ENCODE measurements at regions not wholly inside any gene's neighbourhood (a gene's known extent, or its start where the extent isn't known, plus 50 kb on each side); places are given as distances from the start of the nearest gene placed in this dataset.

GRCh38 chr9:118575341-118576070 lies 793.7 kb downstream of the BRINP1 start:
- TF ChIP-seq, protein P1, sequence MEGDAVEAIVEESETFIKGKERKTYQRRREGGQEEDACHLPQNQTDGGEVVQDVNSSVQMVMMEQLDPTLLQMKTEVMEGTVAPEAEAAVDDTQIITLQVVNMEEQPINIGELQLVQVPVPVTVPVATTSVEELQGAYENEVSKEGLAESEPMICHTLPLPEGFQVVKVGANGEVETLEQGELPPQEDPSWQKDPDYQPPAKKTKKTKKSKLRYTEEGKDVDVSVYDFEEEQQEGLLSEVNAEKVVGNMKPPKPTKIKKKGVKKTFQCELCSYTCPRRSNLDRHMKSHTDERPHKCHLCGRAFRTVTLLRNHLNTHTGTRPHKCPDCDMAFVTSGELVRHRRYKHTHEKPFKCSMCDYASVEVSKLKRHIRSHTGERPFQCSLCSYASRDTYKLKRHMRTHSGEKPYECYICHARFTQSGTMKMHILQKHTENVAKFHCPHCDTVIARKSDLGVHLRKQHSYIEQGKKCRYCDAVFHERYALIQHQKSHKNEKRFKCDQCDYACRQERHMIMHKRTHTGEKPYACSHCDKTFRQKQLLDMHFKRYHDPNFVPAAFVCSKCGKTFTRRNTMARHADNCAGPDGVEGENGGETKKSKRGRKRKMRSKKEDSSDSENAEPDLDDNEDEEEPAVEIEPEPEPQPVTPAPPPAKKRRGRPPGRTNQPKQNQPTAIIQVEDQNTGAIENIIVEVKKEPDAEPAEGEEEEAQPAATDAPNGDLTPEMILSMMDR (IDR thresholded peaks at IDR 0.05): no peak
- no peak for TF ChIP-seq POLR2A (IDR thresholded peaks at IDR 0.05)
- TF ChIP-seq EP300 (IDR thresholded peaks at IDR 0.05): no peak
- no peak for TF ChIP-seq POLR2AphosphoS5 (IDR thresholded peaks at IDR 0.05)
